ENCODE measurements at regions not wholly inside any gene's neighbourhood (a gene's known extent, or its start where the extent isn't known, plus 50 kb on each side); places are given as distances from the start of the nearest gene placed in this dataset.
"Not testable (repeated sequence)": the region's sequence is repeated elsewhere in the genome, so short reads cannot be mapped to it uniquely, and the experiment has no call there.

DNA sequence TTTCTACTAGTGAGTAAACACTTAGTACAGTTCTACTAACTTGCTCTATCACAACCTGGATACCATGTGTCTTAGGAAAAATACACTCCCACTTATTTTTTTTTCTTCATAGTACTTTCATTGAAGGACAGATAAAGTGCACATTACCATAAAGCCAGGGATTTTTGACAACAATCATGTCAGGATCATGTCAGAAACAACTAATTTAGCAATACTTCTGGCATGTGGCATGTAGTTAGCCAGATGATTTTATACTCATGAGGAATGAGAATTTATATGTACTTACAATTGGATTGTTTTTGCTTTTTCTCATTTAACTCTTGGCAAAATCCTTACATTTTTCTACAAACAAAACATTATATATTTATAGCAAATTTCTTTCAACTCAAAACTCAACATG lies 630.7 kb upstream of the GRM3 start:
- DNase-seq: no peak

DNA sequence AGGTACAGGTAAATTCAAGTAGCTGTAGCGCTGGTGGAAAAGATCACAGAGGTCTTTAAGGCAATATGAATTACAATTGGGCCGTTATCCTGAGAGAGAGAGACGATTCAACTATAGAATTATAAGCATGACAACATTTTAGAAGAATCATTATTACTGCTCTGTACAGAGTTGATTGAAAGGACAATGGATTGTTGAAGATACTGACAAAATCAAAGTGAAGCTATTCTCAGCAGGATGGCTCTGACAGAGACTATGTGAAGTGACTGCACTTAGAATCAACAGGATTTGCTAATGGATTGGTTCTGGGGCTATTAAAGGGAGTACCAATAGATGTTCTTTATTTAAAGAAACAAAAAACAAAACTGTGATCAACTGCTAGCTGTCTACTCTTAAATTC lies 634.8 kb upstream of the GRM3 start:
- DNase-seq: no peak

DNA sequence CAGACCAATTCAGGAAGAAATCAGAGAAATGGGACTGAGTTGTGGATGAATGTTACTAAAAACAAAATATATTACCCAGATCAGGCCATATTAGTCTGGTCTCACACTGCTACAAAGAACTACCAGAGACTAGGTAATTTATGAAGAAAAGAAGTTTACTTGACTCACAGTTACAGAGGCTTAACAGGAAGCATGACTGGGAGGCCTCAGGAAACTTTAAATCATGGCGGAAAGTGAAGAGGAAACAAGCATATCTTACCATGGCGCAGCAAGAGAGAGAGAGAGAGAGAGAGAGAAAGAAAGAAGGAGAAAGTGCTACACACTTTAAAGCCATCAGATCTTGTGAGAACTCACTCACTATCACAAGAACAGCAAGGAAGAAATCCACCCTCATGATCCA lies 636.8 kb upstream of the GRM3 start:
- DNase-seq: no peak

DNA sequence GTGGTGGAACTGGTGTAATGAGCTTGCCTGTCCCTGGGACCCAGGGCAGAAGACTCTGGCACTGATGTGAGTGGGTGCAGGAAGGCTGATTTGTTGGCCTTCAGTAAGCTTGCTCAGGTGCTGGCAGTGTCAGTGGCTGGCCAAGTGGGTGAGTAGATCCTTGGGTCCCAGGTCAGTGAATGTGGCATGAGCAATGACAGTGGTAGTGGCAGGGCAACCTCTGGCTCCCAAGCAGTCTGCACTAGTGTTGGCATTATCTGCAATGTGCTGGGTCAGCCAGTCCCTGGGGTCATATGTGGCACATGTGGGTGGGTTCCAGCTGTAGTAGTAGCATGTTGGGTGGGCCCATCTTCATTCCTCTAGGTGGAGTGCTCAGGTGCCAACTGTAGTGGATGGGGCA lies 640.9 kb upstream of the GRM3 start:
- no peak for DNase-seq

DNA sequence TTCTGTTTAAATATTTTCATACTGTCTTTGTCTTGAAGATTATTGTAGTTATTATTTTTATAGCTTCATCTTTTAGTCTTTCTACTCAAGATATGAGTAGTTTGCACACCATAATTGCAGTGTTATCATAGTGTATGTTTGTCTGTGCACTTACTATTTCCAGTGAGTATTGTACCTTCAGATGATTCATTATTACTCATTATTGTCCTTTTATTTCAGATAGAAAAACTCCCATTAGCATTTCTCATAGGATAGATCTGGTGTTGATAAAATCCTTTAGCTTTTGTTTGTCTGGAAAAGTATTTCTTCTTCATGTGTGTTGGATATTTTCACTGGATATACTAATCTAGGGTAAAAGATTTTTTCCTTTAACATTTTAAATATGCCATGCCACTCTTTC lies 646.2 kb upstream of the GRM3 start:
- DNase-seq: no peak

DNA sequence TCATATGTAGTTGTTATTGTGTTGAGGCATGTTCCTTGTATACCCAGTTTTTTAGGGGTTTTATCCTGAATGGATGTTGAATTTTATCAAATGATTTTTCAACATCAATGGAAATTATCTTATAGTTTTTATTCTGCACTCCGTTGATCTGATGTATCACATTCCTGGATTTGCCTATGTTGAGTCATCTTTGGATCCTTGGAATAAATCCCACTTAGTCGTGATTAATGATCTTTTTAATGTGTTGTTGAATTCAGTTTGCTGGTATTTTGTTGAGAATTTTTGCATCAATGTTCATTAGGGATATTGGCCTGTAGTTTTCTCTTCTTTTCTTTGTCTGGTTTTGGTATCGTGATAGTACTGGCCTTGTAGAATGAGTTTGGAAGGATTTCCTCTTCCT lies 648.6 kb upstream of the GRM3 start:
- DNase-seq: no peak

DNA sequence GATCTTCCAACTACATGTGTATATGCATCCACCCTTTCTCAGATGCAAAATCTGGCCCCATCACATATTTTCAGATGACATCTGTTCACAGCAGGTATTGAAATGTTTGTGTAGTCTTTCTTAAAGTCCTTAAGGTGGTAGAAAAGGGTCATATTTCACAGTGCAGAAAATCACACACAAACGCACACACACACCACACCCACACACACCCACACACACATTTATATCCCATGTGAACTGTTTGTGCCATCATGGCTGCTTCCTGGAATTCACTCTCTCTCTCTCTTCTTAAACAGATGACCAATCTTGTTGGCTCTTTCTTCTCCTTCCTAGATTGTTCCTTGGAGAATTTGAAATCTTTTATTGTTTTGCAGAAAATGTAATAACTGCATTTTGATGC lies 663.0 kb upstream of the GRM3 start:
- DNase-seq: no peak

DNA sequence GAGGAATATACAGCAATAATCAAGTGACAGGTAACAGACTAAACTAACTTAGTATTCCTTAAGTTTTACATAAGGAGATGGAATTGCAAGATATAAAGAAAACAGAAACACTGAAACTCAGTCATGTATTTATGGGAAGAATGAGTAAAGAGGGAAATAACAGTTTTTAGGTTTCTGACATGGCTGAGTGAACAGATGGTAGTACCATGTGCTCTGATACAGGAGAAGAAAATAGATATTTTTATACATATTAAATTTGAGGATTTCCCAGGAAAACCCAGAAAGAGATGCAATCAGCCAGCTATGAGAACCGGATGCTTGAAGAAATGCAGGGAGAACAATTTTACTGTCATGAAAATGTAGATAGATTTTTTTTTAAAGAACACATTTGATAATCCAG lies 669.5 kb upstream of the GRM3 start:
- no peak for DNase-seq

DNA sequence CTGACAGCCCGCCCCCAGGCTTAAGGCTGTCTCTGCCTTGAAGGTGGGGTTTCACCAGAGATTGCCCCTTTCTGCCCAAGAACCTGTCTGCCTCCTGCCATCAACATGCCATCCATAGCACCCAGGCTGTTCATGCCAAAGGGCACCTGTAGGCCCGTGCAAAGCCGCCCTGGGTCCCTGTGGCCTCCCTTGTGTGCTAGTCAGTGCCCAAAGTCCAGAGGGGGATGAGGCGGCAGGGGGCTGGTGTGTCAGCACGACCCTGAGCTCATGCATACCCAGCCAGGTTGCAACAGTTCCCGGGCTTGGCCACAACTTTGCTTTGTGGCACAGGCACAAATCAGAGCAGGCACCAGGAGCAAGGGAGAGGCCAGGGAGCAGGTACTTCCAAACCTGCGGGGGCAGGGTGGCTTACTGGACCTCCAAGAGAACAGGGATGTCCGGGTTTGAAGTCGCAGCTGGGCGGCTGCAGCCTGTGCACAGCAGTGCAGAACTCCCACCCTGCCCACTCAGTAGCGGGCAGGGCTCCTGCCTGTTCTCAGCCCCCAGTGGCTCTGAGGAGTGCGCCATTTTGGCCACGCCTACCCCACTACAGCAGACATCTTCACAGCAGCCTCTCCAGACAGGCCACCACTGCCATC lies 671.1 kb upstream of the GRM3 start:
- no peak for DNase-seq

DNA sequence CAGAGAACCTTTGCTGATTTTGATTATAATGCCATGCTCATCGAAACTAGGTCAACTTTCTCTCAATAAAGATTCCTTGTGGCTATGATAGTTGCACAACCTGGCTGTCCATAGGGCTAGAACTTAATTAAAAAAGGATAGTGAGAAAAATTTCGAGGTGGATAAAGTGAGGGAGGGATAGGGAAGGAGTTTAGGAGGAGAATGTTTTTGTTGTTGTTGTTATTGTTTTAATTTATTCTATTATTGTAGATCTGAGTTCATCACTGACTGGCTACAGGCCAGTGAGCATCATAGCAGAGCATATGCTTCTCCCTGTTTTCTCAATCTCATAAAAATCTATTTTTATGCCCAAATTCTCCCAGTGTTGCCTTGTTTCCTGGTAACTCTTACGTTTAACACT lies 688.7 kb upstream of the GRM3 start:
- DNase-seq: no peak

DNA sequence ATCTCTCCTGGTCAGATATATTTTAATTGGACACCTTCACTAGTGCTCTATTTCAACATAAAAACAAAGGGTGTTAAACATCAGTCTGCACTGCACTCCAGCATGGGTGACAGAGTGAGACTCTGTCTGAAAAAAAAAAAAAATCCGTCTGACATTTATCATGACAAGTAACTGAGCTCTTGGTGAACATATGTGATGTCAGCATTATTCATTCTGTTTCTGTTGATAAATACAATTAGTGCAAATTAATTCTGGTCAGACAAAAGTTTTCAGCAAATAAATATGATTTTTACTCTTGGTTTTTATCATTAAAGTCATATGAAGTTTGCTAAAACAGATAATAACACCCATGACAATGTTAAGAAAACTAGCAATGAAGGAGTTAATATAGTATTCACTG lies 692.8 kb upstream of the GRM3 start:
- DNase-seq: no peak

DNA sequence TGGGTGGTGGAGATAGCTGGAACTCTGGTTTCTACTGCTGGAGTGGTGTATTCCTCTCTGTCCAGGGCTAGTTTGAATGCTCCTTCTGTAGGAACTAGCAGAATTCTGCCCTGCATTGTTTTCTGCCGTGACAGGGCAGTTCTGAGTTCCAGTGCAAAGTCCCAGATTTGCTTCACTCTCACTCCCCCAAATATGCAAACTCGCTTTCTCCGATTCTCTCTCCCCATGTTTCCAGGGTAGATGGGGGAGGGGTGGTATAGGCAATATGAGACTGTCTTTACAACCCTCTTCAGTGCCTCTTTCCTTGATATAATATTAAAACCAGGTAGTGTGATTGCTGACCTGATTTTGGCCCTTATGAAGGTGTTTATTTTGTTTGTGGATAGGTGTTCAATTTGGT lies 693.3 kb upstream of the GRM3 start:
- DNase-seq: no peak

DNA sequence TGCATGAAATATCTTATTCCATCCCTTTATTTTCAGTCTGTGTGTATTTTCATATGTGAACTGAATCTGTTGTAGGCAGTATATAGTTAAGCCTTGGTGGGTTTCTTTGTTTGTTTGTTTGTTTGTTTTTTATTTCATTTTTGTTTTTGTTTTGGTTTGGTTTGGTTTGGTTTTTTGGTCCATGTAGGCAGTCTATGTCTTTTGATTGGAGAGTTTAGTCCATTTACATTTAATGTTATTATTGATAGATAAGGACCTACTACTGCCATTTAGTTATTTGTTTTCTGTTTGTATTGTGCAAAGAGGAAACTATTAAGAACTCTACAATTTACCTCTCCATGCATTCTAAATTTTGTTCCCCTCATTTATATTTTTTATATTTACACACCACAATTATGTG lies 695.9 kb upstream of the GRM3 start:
- no peak for DNase-seq

DNA sequence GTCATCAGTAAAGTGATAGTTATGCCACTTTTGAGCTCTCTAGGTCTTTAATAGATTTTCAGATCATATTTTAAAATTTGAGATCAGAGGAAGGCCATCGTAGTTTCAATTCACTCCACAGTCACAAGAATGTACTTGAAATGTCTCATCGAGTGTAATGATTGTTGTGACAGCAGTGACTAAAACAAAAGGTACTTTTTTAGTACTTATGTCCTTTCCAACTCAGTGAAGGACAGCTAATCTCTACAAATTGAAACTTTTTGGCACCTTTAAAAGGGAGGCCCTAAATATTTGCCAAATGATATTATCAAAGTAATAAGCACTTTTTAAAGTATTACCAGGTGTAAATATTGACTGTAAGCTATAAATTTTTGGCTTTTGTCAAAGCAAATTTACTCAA lies 702.9 kb upstream of the GRM3 start:
- DNase-seq: no peak

DNA sequence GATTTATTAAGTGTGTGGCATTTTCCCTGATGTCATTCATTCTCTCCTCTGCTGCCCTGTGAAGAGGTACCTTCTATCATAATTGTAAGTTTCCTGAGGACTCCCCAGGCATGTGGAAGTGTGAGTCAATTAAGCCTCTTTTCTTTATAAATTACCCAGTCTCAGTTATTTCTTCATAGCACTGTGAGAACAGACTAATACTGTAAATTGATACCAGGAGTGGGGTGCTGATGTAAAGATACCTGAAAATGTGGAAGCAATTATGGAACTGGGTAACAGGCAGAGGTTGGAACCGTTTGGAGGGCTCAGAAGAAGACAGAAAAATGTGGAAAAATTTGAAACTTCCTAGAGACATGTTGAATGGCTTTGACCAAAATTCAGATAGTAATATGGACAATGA lies 711.8 kb upstream of the GRM3 start:
- no peak for DNase-seq

DNA sequence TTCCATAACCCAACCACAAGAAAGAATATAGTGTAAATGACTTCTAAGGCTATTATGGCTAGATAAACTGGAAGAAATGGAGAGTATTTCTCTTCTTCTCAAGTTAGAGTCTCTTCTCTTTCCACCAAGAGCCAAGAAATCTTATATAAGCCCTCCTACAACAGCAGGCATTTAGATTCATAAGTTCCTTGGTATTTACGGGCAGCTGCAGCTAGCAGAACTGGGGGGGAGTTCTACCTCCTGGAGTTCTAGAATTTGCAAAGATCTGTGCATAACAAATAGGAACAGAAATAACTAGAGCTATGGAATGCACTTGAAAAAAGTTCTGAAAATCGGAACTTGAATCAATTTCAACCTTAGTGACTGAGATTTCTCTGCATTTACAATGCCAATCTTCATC lies 715.2 kb upstream of the GRM3 start:
- DNase-seq: no peak

DNA sequence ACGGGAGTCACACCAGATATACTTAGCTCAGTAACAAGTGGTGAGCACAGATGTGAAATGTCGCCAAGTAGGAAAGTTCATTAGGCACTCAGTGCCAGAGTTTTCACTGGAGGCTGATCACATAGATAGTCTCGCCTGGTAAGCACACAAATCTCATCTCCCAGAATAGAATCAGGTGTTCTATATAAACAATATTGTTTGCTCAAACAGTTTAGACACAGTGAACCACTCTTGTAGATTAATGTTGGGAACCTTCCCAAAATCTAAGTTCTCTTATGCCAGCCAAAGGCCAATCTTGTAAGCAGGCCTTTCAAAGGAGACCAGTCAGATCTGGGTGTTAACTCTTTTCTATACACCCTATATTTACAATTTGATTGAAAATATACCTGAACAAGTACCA lies 716.5 kb upstream of the GRM3 start:
- no peak for DNase-seq

DNA sequence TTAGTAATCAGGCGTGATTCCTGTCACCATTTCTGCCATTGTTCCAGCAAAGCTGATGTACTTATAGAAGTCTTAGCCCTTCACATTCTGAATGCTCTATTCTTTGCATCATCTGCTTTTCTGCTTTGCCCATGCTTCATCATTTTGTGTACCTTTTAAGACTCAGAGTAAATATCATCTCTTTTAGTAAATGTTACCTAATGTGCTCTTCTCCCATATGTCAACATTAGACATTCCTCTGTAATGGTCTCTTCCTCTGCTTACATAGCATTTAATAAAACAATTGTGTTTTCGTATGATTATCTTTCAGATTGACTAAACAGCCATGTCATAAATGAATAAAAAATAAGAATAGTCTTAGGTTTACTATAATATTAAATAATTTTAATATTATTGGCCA lies 719.6 kb upstream of the GRM3 start:
- no peak for DNase-seq

DNA sequence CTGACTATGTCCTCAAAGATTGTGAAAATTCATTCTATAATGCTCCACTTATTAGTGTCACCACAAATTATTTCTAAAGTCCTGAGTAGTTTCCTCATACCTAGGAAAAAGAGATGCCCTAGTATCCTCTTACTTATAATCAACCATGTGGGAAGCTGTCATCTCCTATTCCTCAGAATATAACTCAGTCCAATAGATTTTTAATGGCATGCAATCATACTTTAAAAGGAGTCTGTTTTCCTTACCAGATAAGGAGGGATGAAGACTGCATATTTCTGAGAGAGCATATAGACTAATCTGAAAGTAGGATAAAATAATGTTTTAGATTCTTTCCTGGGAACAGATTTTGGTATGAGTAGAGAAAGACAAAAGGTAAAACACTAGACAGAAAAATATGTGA lies 727.7 kb upstream of the GRM3 start:
- no peak for DNase-seq

DNA sequence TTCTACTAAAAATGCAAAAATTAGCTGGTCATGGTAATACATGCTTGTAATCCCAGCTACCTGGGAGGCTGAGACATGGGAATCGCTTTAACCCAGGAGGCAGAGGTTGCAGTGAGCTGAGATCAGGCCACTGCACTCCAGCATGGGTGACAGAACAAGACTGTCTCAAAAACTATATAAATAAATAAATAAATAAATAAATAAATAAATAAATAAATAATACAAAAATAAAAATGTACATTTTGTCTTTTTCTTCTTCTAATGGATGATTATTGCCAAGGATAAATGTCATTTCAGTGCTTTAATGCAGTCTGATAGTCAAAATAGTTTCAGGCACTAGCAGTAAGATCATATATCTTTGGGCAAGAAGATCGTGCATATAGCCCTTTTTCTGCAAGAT lies 727.6 kb upstream of the SEMA3D start:
- DNase-seq: no peak

DNA sequence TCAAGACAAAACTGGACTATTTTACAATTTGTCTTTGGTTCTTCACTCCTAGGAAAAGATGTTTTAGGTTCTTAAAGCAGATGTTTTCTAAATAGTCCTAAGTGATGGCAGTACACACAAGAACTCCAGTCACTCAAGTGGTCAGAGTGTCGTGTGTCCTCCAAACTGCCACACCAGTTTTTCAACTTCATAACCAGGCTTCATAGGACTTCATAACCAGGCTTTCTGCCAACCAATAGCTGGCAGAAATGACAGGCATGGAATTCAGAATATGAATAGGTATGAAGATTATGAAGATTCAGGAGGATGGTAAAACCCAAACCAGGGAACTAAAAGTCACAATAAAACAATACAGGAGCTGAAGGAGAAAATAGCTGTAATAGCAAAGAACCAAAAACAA lies 721.2 kb upstream of the SEMA3D start:
- no peak for DNase-seq

DNA sequence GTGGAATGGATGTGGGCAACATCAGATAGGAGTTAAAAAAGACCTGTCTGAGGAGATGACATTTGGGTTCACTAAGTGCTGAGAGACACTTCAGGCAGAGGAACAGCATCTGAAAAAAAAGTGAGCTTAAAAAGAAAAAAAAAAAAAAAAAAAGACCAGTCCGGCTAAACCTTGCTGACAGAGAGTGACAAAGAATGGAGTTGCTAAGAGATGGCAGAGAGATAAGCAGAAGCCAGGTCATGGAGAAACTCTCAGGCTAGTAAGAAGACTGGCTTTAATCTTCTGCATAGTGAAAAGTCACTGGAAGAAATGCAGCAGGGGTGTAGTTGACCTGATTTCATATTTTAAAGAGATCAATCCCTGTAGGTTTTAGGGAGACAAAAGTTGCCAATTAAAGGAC lies 711.1 kb upstream of the SEMA3D start:
- DNase-seq: no peak

DNA sequence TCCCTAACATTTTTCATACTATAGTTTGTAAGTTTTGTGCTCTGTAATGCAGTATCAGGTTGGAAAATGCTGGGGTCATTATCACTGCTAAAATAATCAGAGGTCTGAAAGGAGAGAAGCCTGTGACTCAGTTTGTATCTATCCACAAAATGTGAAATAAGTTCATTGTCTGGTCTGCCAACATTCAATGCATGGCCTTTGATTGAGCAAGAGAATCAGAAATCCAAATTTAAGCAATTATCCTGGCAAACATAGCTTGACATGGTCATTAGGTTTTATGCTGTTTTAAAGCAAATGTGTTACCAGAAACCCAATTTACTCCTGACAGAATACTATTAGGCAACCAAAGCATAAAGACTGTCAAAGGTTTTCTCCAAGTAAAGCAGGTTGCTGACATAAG lies 709.7 kb upstream of the SEMA3D start:
- no peak for DNase-seq

DNA sequence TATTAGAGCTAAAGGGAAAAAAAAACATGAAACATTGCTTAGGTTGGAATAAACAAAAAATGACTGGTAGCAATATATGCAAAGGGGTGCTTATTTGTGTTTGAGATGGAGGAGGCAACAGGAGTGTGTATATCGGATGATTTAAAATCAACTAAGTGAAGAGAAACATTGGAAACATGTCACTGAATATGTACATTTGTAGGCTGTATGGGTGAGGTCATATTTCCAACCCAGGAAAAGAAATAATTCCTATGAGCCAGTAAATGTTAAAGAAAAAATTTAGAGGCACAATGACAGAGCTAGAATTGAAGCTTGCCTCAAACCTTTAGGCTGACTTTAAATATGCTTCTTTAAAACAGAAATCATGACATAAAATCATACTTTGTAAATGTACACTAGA lies 709.0 kb upstream of the SEMA3D start:
- DNase-seq: no peak

DNA sequence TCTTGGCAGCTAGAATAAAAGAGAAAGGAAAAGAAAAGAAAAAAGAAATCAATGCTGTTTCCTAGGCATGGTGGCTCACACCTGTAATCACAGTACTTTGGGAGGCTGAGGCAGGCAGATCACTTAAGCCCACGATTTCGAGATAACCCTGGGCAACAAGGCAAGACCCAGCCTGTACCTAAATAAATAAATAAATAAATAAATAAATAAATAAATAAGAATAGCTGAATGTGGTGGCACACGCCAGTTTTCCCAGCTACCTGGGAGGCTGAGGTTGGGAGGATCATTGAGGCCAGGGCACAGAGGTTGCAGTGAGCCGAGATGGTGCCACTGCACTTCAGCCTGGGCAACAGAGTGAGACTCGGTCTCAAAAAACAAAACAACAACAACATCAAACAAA lies 705.0 kb upstream of the SEMA3D start:
- not testable (repeated sequence) for DNase-seq
